Endothelial cell of umbilical vein (primary cell): ENCODE measurements at regions not wholly inside any gene's neighbourhood (a gene's known extent, or its start where the extent isn't known, plus 50 kb on each side); places are given as distances from the start of the nearest gene placed in this dataset.

Source experiments
- BruUV-seq: library from RNA; stranded (reverse); fragments of 400-500 nt; replicated peaks from 2 replicates; lab custom pipeline; 2021; lab: Mats Ljungman, UMichigan
- CTCF ChIA-PET: fragments of 300-600, 350-600 bp; sonication (Branson Sonifier 250); formaldehyde crosslinking; loops from one replicate; lab custom pipeline; 2021; ENCODE audit warnings: antibody characterized with exemption, inconsistent platforms; lab: Charles Lee
- POLR2A ChIA-PET: fragments of 300-600, 350-600 bp; sonication (Branson Sonifier 250); formaldehyde crosslinking; loops from one replicate; lab custom pipeline; 2021; ENCODE audit warnings: antibody characterized with exemption, inconsistent platforms; lab: Charles Lee
- DNase-seq: peaks from one replicate; pipeline ENCODE4 v3.0.0-alpha.2; 2011; ENCODE audit warnings: low read depth, low spot score
- FAIRE-seq: peaks from 2 replicates; lab custom pipeline; 2011; peaks lifted over from hg19 to GRCh38; lab: Jason Lieb, UNC
- H2AFZ ChIP-seq: 2 replicates; pipeline ENCODE4 v1.6.0; 2012; ENCODE audit warnings: low read depth, low read length, control low read depth, inconsistent platforms
- H3K27ac ChIP-seq: 2 replicates; pipeline ENCODE4 v1.5.1; 2011; ENCODE audit warnings: low read depth, mild to moderate bottlenecking, control low read depth, low read length, moderate library complexity; ENCODE audit not compliant: insufficient read depth
- H3K27me3 ChIP-seq, 2 experiments: 2 replicates each; pipeline versions ENCODE4 v1.6.0 to v1.6.1; 2011; ENCODE audit warnings: low read length in 2 of 2, mixed read lengths in 1 of 2; ENCODE audit not compliant: control insufficient read depth in 2 of 2, insufficient read depth in 2 of 2
- H3K36me3 ChIP-seq, 2 experiments: 2 replicates in 1 of 2; 3 replicates in 1 of 2; pipeline ENCODE4 v1.5.1; 2011; ENCODE audit warnings: low read length in 2 of 2, mild to moderate bottlenecking in 1 of 2, moderate library complexity in 1 of 2; ENCODE audit not compliant: control insufficient read depth in 2 of 2, insufficient read depth in 2 of 2; ENCODE audit errors: extremely low read depth in 1 of 2
- H3K4me1 ChIP-seq: 3 replicates; pipeline ENCODE4 v1.5.1; 2011; ENCODE audit warnings: mild to moderate bottlenecking, low read length; ENCODE audit not compliant: control insufficient read depth, insufficient read depth; ENCODE audit errors: extremely low read depth
- H3K4me2 ChIP-seq: 2 replicates; pipeline ENCODE4 v1.6.1; 2011; ENCODE audit warnings: low read length, control low read depth, mixed read lengths; ENCODE audit not compliant: insufficient read depth
- H3K4me3 ChIP-seq, 3 experiments: fragments of 200-600 bp in 1 of 3; sonication (generic), shearing (Covaris generic) in 1 of 3; replicated peaks in 1 of 3; 2 replicates each; pipeline ENCODE4 v1.5.1; 2011 to 2016; ENCODE audit warnings: control low read depth in 3 of 3, low read length in 3 of 3, mild to moderate bottlenecking in 2 of 3, inconsistent platforms in 1 of 3, low read depth in 1 of 3, moderate library complexity in 1 of 3; ENCODE audit not compliant: insufficient read depth in 1 of 3
- H3K79me2 ChIP-seq: 2 replicates; pipeline ENCODE4 v1.6.0; 2012; ENCODE audit warnings: low read length, inconsistent platforms; ENCODE audit not compliant: control insufficient read depth, insufficient read depth
- H3K9ac ChIP-seq: replicated peaks from 2 replicates; pipeline ENCODE3; 2011; ENCODE audit warnings: low read length, control low read depth; ENCODE audit not compliant: insufficient read depth; ENCODE audit errors: extremely low read depth
- H3K9me1 ChIP-seq: replicated peaks from 3 replicates; pipeline ENCODE4 v1.6.0; 2011; ENCODE audit warnings: mild to moderate bottlenecking, low read length; ENCODE audit not compliant: control insufficient read depth, insufficient read depth; ENCODE audit errors: extremely low read depth
- H3K9me3 ChIP-seq: replicated peaks from 2 replicates; pipeline ENCODE4 v1.5.1; 2012; ENCODE audit warnings: low read length, inconsistent platforms; ENCODE audit not compliant: control insufficient read depth, insufficient read depth
- H4K20me1 ChIP-seq: replicated peaks from 2 replicates; pipeline ENCODE3; 2011; ENCODE audit warnings: mild to moderate bottlenecking, low read length; ENCODE audit not compliant: control insufficient read depth, insufficient read depth; ENCODE audit errors: extremely low read depth
- CTCF ChIP-seq, 2 donors: IDR thresholded peaks; 1 replicate in 1 of 2; 2 replicates in 1 of 2; pipeline ENCODE4 v1.5.1; 2011; ENCODE audit warnings: low read length in 2 of 2, mild to moderate bottlenecking in 2 of 2, moderate library complexity in 2 of 2, control low read depth in 1 of 2, inconsistent platforms in 1 of 2, low read depth in 1 of 2; ENCODE audit not compliant: insufficient read depth in 1 of 2; ENCODE audit errors: extremely low read depth in 1 of 2
- EZH2 ChIP-seq: IDR thresholded peaks from 2 replicates; pipeline ENCODE4 v1.6.1; 2012; ENCODE audit warnings: borderline replicate concordance, low read depth, mild to moderate bottlenecking, moderate library complexity, low read length, inconsistent platforms; ENCODE audit not compliant: severe bottlenecking
- FOS ChIP-seq: IDR thresholded peaks from 2 replicates; pipeline ENCODE4 v1.6.1; 2011; ENCODE audit warnings: mild to moderate bottlenecking, low read length, moderate library complexity, borderline replicate concordance; ENCODE audit not compliant: insufficient read depth
- GATA2 ChIP-seq: IDR thresholded peaks from 2 replicates; pipeline ENCODE4 v1.7.0; 2011; ENCODE audit warnings: low read depth, mild to moderate bottlenecking, moderate library complexity, mixed read lengths, low read length; ENCODE audit not compliant: insufficient read length, insufficient read depth
- JUN ChIP-seq: IDR thresholded peaks from 2 replicates; pipeline ENCODE4 v1.6.1; 2011; ENCODE audit warnings: borderline replicate concordance, low read depth; ENCODE audit not compliant: insufficient read length, insufficient read depth
- MAX ChIP-seq: IDR thresholded peaks from 2 replicates; pipeline ENCODE4 v1.6.1; 2011; ENCODE audit not compliant: insufficient read depth, insufficient read length
- MYC ChIP-seq: IDR thresholded peaks from one replicate; pipeline ENCODE4 v1.6.1; 2011; ENCODE audit warnings: mild to moderate bottlenecking, low read depth, low read length
- POLR2A ChIP-seq: IDR thresholded peaks from 2 replicates; pipeline ENCODE4 v1.6.1; 2012; ENCODE audit warnings: low read depth, mild to moderate bottlenecking, control low read depth, low read length
- POLR2AphosphoS5 ChIP-seq: IDR thresholded peaks from 2 replicates; pipeline ENCODE4 v1.6.1; 2012; ENCODE audit warnings: low read depth, mild to moderate bottlenecking, control low read depth, low read length, moderate library complexity; ENCODE audit not compliant: insufficient read depth
- dilution Hi-C: fragments of 300-500 bp; cut with MboI; formaldehyde crosslinking; loops from one replicate; pipeline ENCODE4 v1.15.0; 2019; ENCODE audit warnings: low sequenced_read_pairs; ENCODE audit not compliant: extremely low pct_ligation_motif_present
- intact Hi-C: fragments of 100-400 bp; cut with micrococcal nuclease; formaldehyde crosslinking; loops from one replicate; pipeline ENCODE4 v1.10.0; 2022

- H3K79me2 ChIP-seq: no peaks in the 10 kb centered on the region
- no peak overlapping the region for H3K4me2 ChIP-seq
- H4K20me1 ChIP-seq: no peaks in the 10 kb centered on the region
- TF ChIP-seq GATA2 (no peak), MAX (no peak), JUN (no peak), POLR2A (no peak), MYC (no peak), POLR2AphosphoS5 (no peak), FOS (no peak), EZH2 (no peak), CTCF (IDR thresholded peaks at IDR 0.05; ENCODE audit: extremely low read depth in 1 of 2, insufficient read depth in 1 of 2, low read depth in 1 of 2, low read length in 2 of 2) (no peak)
- H3K9me1 ChIP-seq: no peaks in the 10 kb centered on the region
- H3K9ac ChIP-seq: no peak overlapping the region
- no peak overlapping the region for H3K27ac ChIP-seq
- intact Hi-C loops (no loop called here), dilution Hi-C loops (no loop called here)
- FAIRE-seq (no peak), DNase-seq (no peak)
- H3K4me3 ChIP-seq: no peak overlapping the region
- ChIA-PET POLR2A (interaction anchor here (0.7 kb wide), 1 partner anchor 84 kb away, joined by 8 read pairs; no protein-coding TSS in a partner anchor), CTCF (no interaction called here)
- no peaks in the 10 kb centered on the region for H3K9me3 ChIP-seq
- no peak overlapping the region for H2AFZ ChIP-seq
- peaks cover 0 to 2% of the 10 kb centered on the region in 2 experiments for H3K27me3 ChIP-seq
- no TSS peak for BruUV-seq
- no peaks in the 10 kb centered on the region for H3K4me1 ChIP-seq
- H3K36me3 ChIP-seq: no peaks in the 10 kb centered on the region
Measured at GRCh38 chr3:159232966-159233365, 431.1 kb downstream of the MFSD1 start.
